PFSK-1 (cell line): ENCODE measurements at regions not wholly inside any gene's neighbourhood (a gene's known extent, or its start where the extent isn't known, plus 50 kb on each side); places are given as distances from the start of the nearest gene placed in this dataset.

ENCODE experiments used
- REST ChIP-seq, 2 experiments: IDR thresholded peaks; 2 replicates each; pipeline versions ENCODE4 v1.6.1 to v1.8.0; 2011 to 2012; ENCODE audit warnings: low read depth in 2 of 2, low read length in 2 of 2, control low read depth in 1 of 2, inconsistent platforms in 1 of 2, mild to moderate bottlenecking in 1 of 2, moderate library complexity in 1 of 2; ENCODE audit not compliant: insufficient read depth in 1 of 2
- SIN3A ChIP-seq: IDR thresholded peaks from 2 replicates; pipeline ENCODE4 v1.6.1; 2012; ENCODE audit warnings: mild to moderate bottlenecking, low read length, moderate library complexity, borderline replicate concordance; ENCODE audit not compliant: insufficient read depth
- TAF1 ChIP-seq: IDR thresholded peaks from 2 replicates; pipeline ENCODE4 v1.6.1; 2012; ENCODE audit warnings: low read length, control low read depth, borderline replicate concordance; ENCODE audit not compliant: insufficient read depth

- TF ChIP-seq REST (IDR thresholded peaks at IDR 0.05; ENCODE audit: insufficient read depth in 1 of 2, low read depth in 2 of 2, low read length in 2 of 2) = no peak
- no peak for TF ChIP-seq TAF1
- TF ChIP-seq SIN3A = no peak
Measured at GRCh38 chr14:53764846-53765245, 191.8 kb downstream of the BMP4 start.
